ENCODE measurements at regions not wholly inside any gene's neighbourhood (a gene's known extent, or its start where the extent isn't known, plus 50 kb on each side); places are given as distances from the start of the nearest gene placed in this dataset.

DNA sequence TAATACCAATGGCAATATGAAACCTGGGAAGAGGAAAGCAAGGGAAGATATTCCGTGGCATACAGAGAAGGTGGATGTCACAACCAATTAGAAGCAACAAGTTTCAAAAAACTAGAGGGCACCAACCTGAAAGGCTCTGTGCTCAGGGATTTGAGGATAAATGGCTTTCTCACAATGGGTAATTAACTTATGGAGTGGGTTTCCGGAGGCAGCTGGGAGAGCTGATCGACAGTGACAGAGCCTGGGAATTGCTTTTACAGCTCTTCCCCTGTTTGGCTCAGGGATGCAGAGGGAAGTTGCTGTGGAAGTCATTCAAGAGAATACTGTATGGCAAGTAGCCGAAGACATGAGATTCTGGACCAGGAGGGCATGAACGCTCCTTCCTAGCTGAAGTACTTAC, 237.0 kb downstream of the KIF4B start:
- DNase-seq (no peak), ATAC-seq (ENCODE audit: low FRiP score in 2 of 2) (no peak)
- Histone ChIP-seq H3K27ac (no peak overlapping the region), H3K4me3 (no peak overlapping the region), H3K36me3 (no peaks in the 10 kb centered on the region), H3K4me1 (no peaks in the 10 kb centered on the region), H3K9me3 (no peaks in the 10 kb centered on the region), H3K27me3 (no peaks in the 10 kb centered on the region)
- TF ChIP-seq, protein P1, sequence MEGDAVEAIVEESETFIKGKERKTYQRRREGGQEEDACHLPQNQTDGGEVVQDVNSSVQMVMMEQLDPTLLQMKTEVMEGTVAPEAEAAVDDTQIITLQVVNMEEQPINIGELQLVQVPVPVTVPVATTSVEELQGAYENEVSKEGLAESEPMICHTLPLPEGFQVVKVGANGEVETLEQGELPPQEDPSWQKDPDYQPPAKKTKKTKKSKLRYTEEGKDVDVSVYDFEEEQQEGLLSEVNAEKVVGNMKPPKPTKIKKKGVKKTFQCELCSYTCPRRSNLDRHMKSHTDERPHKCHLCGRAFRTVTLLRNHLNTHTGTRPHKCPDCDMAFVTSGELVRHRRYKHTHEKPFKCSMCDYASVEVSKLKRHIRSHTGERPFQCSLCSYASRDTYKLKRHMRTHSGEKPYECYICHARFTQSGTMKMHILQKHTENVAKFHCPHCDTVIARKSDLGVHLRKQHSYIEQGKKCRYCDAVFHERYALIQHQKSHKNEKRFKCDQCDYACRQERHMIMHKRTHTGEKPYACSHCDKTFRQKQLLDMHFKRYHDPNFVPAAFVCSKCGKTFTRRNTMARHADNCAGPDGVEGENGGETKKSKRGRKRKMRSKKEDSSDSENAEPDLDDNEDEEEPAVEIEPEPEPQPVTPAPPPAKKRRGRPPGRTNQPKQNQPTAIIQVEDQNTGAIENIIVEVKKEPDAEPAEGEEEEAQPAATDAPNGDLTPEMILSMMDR (IDR thresholded peaks at IDR 0.05), result no peak
- TF ChIP-seq POLR2A (IDR thresholded peaks at IDR 0.05) (no peak), POLR2AphosphoS5 (IDR thresholded peaks at IDR 0.05) (no peak), EP300 (IDR thresholded peaks at IDR 0.05) (no peak)
- 50 to 59% methylated on average over 5 of the region's 5 CpGs for WGBS, 2 donors

DNA sequence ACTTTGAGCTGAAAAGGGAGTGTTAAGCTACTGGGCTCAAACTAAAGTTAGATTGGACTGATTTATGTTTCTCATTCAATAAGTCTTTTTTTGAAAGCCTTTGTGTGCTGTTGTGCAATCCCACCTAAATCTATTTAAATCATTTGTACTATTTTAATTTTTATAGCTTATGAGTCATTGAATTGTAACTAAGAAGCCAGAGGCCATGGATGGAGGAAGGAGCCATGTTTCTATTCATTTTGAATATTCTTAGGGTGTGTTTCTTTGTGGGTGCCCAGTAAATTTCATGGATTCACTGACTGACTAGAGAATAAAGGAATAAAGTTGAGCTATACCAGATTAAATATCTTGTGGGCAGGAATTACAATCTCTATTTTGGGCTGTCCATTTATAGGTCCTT, 238.5 kb downstream of the KIF4B start:
- ATAC-seq (ENCODE audit: low FRiP score in 2 of 2), result no peak

DNA sequence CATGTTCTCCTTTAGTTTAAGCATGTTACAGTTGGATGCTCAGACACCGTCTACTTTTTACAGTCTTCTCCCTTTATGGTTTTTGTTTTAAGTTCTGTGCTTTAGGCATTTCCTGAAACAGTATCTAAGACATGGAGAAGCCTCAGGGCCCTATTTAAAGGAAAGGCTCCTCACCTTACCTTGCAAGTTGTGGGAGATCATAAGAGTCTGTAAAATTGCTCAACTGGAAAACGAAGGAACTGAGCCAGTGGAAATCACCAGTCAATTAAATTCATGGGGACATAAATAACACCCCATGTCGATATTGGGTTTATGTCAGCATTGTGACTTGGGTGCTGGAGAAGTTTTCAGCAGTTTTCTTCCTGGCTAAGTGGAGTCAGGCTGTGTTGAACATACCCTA, 239.2 kb downstream of the KIF4B start:
- no peak for ATAC-seq (ENCODE audit: low FRiP score in 2 of 2)
- 80 to 87% methylated on average over 3 of the region's 3 CpGs for WGBS, 2 donors
- Histone ChIP-seq H3K36me3 (no peaks in the 10 kb centered on the region), H3K4me1 (no peaks in the 10 kb centered on the region), H3K27me3 (no peaks in the 10 kb centered on the region), H3K27ac (no peak overlapping the region), H3K9me3 (no peaks in the 10 kb centered on the region), H3K4me3 (no peak overlapping the region)
- DNase-seq, result no peak
- no peak for TF ChIP-seq EP300 (IDR thresholded peaks at IDR 0.05)
- TF ChIP-seq POLR2A (IDR thresholded peaks at IDR 0.05), result no peak
- TF ChIP-seq, protein P1 (IDR thresholded peaks at IDR 0.05), result no peak
- TF ChIP-seq POLR2AphosphoS5 (IDR thresholded peaks at IDR 0.05), result no peak

More for the DNA sequence above, 238.5 kb downstream of the KIF4B start:
- Histone ChIP-seq H3K4me3 (no peak overlapping the region), H3K4me1 (no peaks in the 10 kb centered on the region), H3K27ac (no peak overlapping the region), H3K27me3 (no peaks in the 10 kb centered on the region), H3K36me3 (no peaks in the 10 kb centered on the region), H3K9me3 (no peaks in the 10 kb centered on the region)
- TF ChIP-seq, protein P1 (IDR thresholded peaks at IDR 0.05), result no peak
- TF ChIP-seq POLR2A (IDR thresholded peaks at IDR 0.05) (no peak), EP300 (IDR thresholded peaks at IDR 0.05) (no peak), POLR2AphosphoS5 (IDR thresholded peaks at IDR 0.05) (no peak)
- no peak for DNase-seq

DNA sequence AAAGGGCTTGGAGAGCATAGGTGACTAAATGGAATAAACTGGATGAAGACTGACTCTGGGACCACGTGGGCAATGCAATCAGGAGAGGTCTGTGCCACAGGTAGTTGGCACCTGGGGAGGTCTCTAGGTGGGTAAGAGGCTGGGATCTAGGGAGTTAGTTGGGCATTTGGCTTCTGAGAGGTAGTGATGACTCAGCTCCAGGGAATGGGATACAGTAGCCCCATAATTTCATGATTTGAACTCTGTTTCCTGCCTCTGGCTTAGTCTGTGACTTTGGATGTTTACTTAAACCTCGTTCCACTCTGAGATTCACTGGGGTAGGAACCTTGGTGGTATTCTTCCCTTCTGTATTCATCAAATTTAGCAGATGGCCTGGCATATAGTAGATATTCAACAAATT, 240.8 kb downstream of the KIF4B start:
- TF ChIP-seq POLR2AphosphoS5 (IDR thresholded peaks at IDR 0.05) (no peak), POLR2A (IDR thresholded peaks at IDR 0.05) (no peak), EP300 (IDR thresholded peaks at IDR 0.05) (no peak)
- TF ChIP-seq, protein P1 (IDR thresholded peaks at IDR 0.05), result no peak
- Histone ChIP-seq H3K4me1 (no peaks in the 10 kb centered on the region), H3K4me3 (no peak overlapping the region)

DNA sequence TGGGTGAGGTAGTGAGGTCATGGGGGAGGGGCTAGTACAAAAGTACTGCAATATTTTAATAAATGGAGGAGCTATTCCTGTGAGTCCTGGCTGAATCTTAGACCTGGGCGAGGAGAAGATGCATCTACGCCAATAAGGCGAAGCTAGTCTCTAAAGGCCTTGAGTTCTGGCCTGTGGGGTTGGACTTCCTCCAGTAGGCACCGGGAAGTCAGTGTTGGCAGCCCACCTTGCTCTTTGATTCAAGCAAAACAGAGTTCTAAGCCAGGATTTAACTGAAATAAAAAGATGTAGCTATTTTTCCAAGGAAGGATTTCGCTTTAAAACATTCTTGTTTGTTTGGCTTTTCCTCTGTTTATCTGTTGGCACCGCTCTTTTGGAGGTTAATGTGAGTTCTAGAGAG, 244.6 kb downstream of the KIF4B start:
- H3K4me1 ChIP-seq, result no peaks in the 10 kb centered on the region
- no peak overlapping the region for H3K27ac ChIP-seq
- DNase-seq (no peak), ATAC-seq (ENCODE audit: low FRiP score in 2 of 2) (peak in 1 of 2 donors; percentile 15)
- H3K4me3 ChIP-seq, result no peak overlapping the region
- WGBS, 2 donors, result 61 to 75% methylated on average over 6 of the region's 6 CpGs
- H3K36me3 ChIP-seq, result no peaks in the 10 kb centered on the region
- TF ChIP-seq, protein P1 (IDR thresholded peaks at IDR 0.05), result no peak
- TF ChIP-seq POLR2AphosphoS5 (IDR thresholded peaks at IDR 0.05), result no peak
- TF ChIP-seq EP300 (IDR thresholded peaks at IDR 0.05), result no peak
- H3K9me3 ChIP-seq, result no peaks in the 10 kb centered on the region
- no peaks in the 10 kb centered on the region for H3K27me3 ChIP-seq

More for the DNA sequence above, 240.8 kb downstream of the KIF4B start:
- Histone ChIP-seq H3K27ac (no peak overlapping the region), H3K9me3 (no peaks in the 10 kb centered on the region), H3K27me3 (no peaks in the 10 kb centered on the region), H3K36me3 (no peaks in the 10 kb centered on the region)
- DNase-seq (no peak), ATAC-seq (ENCODE audit: low FRiP score in 2 of 2) (no peak)
- WGBS, 2 donors, result 43 to 49% methylated on average over 2 of the region's 2 CpGs
